ENCODE measurements at regions not wholly inside any gene's neighbourhood (a gene's known extent, or its start where the extent isn't known, plus 50 kb on each side); places are given as distances from the start of the nearest gene placed in this dataset.

DNA sequence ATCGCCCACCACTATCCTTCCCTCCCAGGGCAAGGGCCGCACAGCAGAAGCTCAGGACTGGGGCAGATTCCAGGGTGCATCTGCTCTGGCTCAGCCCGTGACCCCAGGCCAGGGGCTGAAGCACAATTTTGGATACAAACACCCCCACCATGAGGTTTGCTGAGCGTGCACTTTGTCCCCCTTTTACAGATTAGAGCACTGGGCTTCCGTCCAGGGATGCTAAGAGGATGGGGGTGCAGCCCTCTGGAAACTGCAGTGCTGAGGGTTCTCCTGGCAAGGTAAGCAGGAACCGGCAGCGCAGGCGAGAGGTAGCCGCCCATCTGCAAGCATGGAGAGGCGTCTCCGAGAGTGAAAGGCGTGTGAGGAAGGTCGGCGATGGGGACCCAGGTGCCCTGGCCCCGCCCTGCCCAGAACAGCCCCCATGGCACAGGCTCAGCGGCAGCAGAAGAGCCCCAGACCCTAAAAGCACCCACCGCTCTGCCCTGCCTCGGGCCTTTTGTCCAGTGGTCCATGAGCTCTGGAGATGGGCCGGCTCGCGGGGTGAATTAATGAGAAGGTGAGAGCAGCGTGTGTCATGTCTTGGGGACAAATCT, 54.5 kb upstream of the OLFM1 start:
- H3K4me3 ChIP-seq (replicated peaks in 1 of 2; ENCODE audit: low read depth in 1 of 2, low read length in 2 of 2), result no peak overlapping the region
- ChIA-PET RAD21 (ENCODE audit: low non-redundant PET in 1 of 2, low total read pairs in 2 of 2, uncharacterized antibody in 2 of 2, unreplicated experiment in 2 of 2) (no interaction called here), POLR2A (no interaction called here), CTCF (no interaction called here)
- H3K79me2 ChIP-seq (ENCODE audit: insufficient read depth, low read length), result no peaks in the 10 kb centered on the region
- no TSS peak for BruUV-seq (replicated peaks)
- no peaks in the 10 kb centered on the region for H3K4me1 ChIP-seq (ENCODE audit: control insufficient read depth in 1 of 2, insufficient read depth in 2 of 2, low read length in 2 of 2)
- no peak for ATAC-seq
- DNase-seq (ENCODE audit: low read depth, low spot score), result no peak
- H2AFZ ChIP-seq (ENCODE audit: low read depth, low read length, poor library complexity, severe bottlenecking), result no peak overlapping the region
- TF ChIP-seq TCF7L2 (IDR thresholded peaks at IDR 0.05; ENCODE audit: borderline replicate concordance, extremely low read depth, insufficient read depth, insufficient read length) (no peak), JUND (IDR thresholded peaks at IDR 0.05) (no peak), CBX3 (IDR thresholded peaks at IDR 0.05; ENCODE audit: low read depth) (no peak), EZH2 (IDR thresholded peaks at IDR 0.05) (no peak), SRF (IDR thresholded peaks at IDR 0.05; ENCODE audit: low read depth) (no peak), EGR1 (IDR thresholded peaks at IDR 0.05; ENCODE audit: low read depth) (no peak), REST (IDR thresholded peaks at IDR 0.05; ENCODE audit: low read depth) (no peak), ZNF274 (IDR thresholded peaks at IDR 0.05; ENCODE audit: low read depth, low read length) (no peak), POLR2AphosphoS5 (IDR thresholded peaks at IDR 0.05; ENCODE audit: low read depth, low read length) (no peak), SP1 (IDR thresholded peaks at IDR 0.05; ENCODE audit: low read depth) (no peak)
- no peak overlapping the region for H3K4me2 ChIP-seq (ENCODE audit: low read length)
- no peak overlapping the region for H3K9ac ChIP-seq (ENCODE audit: low read length)
- no peaks in the 10 kb centered on the region for H3K9me2 ChIP-seq (ENCODE audit: insufficient read depth)
- H3K27ac ChIP-seq (ENCODE audit: low read depth, low read length), result no peak overlapping the region
- no peaks in the 10 kb centered on the region for H3K36me3 ChIP-seq (ENCODE audit: control insufficient read depth in 1 of 2, insufficient read depth in 2 of 2, low read length in 2 of 2)
- intact Hi-C loops (cut with micrococcal nuclease), result no loop called here
- H3K27me3 ChIP-seq (ENCODE audit: insufficient read depth, low read length), result peaks cover 11% of the 10 kb centered on the region; the same call in 1 of the 2 replicates
- H4K20me1 ChIP-seq (ENCODE audit: insufficient read depth), result no peaks in the 10 kb centered on the region
- no peaks in the 10 kb centered on the region for H3K9me3 ChIP-seq (ENCODE audit: control insufficient read depth in 1 of 2, insufficient read depth in 1 of 2, low read depth in 1 of 2, low read length in 2 of 2)

All from HCT116 (cell line).